ENCODE measurements at regions not wholly inside any gene's neighbourhood (a gene's known extent, or its start where the extent isn't known, plus 50 kb on each side); places are given as distances from the start of the nearest gene placed in this dataset.

DNA sequence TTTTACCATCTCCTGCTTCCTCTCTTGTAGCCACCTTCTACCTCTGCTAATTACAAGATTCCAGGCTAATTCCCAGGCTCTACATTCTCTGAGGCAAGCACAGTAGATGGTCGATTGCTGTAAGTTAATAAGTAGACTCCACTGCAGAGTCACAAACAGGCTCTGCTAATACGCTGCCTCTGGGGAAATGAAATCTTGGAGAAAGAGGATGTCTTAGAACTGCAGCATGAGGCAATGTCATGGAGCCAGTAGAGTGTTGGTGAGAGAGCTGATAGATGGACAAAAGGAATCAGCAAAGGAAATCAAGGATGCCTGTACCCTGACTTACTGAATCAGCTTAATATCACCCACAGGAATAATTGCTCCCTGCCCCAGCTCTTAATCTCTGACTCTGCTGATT is 1260.3 kb downstream of the XPNPEP1 start:
- no peaks in the 10 kb centered on the region for H3K9me3 Mint-ChIP-seq (ENCODE audit: unreplicated experiment)
- TF ChIP-seq, protein P1, sequence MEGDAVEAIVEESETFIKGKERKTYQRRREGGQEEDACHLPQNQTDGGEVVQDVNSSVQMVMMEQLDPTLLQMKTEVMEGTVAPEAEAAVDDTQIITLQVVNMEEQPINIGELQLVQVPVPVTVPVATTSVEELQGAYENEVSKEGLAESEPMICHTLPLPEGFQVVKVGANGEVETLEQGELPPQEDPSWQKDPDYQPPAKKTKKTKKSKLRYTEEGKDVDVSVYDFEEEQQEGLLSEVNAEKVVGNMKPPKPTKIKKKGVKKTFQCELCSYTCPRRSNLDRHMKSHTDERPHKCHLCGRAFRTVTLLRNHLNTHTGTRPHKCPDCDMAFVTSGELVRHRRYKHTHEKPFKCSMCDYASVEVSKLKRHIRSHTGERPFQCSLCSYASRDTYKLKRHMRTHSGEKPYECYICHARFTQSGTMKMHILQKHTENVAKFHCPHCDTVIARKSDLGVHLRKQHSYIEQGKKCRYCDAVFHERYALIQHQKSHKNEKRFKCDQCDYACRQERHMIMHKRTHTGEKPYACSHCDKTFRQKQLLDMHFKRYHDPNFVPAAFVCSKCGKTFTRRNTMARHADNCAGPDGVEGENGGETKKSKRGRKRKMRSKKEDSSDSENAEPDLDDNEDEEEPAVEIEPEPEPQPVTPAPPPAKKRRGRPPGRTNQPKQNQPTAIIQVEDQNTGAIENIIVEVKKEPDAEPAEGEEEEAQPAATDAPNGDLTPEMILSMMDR (IDR thresholded peaks at IDR 0.05; ENCODE audit: unreplicated experiment): no peak
- no peak overlapping the region for H3K27ac Mint-ChIP-seq (ENCODE audit: unreplicated experiment)
- no peaks in the 10 kb centered on the region for H3K4me1 Mint-ChIP-seq (ENCODE audit: unreplicated experiment)
- H3K36me3 Mint-ChIP-seq (ENCODE audit: low read depth, unreplicated experiment): no peaks in the 10 kb centered on the region
- H3K27me3 Mint-ChIP-seq (ENCODE audit: unreplicated experiment): no peaks in the 10 kb centered on the region
- no peak for DNase-seq (ENCODE audit: low spot score)
- H3K4me3 Mint-ChIP-seq (ENCODE audit: unreplicated experiment): no peak overlapping the region

DNA sequence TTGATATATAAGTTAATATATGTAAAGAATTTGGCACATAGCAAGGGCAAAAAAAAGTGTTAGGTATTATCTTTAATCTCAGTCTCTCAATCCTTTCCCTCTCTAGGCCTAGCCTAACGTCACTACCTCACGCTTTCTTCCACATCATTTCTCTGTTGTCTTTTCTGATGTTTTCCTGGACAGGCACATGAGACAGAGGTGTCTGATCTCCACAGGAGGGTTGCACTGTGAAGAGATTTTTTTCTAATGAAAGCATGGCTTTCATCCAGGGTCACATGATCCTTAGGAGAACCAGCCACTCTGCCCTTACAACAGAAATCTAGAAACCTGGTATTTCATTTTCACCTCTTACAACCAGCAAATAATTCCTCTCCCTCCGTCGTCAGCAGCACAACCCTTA is 1268.3 kb downstream of the XPNPEP1 start:
- Mint-ChIP-seq H3K4me1 (ENCODE audit: unreplicated experiment) (peaks cover 2% of the 10 kb centered on the region), H3K27me3 (ENCODE audit: unreplicated experiment) (no peaks in the 10 kb centered on the region), H3K9me3 (ENCODE audit: unreplicated experiment) (no peaks in the 10 kb centered on the region), H3K4me3 (ENCODE audit: unreplicated experiment) (no peak overlapping the region), H3K36me3 (ENCODE audit: low read depth, unreplicated experiment) (no peaks in the 10 kb centered on the region), H3K27ac (ENCODE audit: unreplicated experiment) (no peak overlapping the region)
- no peak for DNase-seq (ENCODE audit: low spot score)
- TF ChIP-seq, protein P1 (IDR thresholded peaks at IDR 0.05; ENCODE audit: unreplicated experiment): no peak

DNA sequence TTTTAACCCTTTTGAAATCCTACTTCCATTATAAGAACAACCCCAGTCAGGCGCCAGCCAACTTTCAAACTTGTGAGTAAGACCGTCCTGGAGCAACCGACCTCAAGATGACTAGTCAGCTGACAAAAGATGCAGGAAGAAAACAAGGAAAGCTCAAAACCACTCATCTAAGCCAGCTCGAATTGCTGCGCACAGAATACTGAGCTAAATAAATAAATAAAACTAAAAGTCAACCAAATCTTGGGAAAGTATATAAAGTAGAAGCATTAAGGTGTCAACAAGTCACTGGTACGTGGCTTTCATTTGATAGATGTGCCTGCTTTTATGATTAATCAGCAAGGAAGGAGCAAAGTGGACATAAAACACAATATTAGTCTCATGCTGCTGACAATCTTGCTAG is 1269.8 kb downstream of the XPNPEP1 start:
- Mint-ChIP-seq H3K36me3 (ENCODE audit: low read depth, unreplicated experiment) (no peaks in the 10 kb centered on the region), H3K4me3 (ENCODE audit: unreplicated experiment) (no peak overlapping the region), H3K27ac (ENCODE audit: unreplicated experiment) (no peak overlapping the region), H3K27me3 (ENCODE audit: unreplicated experiment) (no peaks in the 10 kb centered on the region), H3K9me3 (ENCODE audit: unreplicated experiment) (no peaks in the 10 kb centered on the region), H3K4me1 (ENCODE audit: unreplicated experiment) (peaks cover 2% of the 10 kb centered on the region)
- DNase-seq (ENCODE audit: low spot score): no peak
- TF ChIP-seq, protein P1 (IDR thresholded peaks at IDR 0.05; ENCODE audit: unreplicated experiment): no peak

DNA sequence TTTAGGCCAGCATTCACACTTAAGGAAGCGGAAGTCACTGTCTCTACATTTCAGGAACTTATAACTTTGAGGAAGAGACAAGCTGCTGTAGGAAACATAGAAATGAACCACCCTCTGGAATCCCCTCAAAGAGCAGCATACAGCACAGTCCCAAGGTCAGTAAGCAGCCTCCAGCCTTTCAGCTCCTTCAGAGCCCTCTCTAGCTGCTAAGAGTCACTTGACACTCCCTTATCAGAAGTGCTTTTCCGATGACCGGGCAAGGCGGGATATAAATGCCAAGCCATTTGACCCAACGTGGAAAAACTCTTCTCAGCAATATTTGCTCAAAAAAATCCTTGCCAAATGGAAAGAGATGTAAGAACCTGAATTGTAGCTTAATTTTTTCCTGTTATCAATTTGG is 1284.3 kb downstream of the XPNPEP1 start:
- no peaks in the 10 kb centered on the region for H3K36me3 Mint-ChIP-seq (ENCODE audit: low read depth, unreplicated experiment)
- no peak for DNase-seq (ENCODE audit: low spot score)
- TF ChIP-seq, protein P1 (IDR thresholded peaks at IDR 0.05; ENCODE audit: unreplicated experiment): no peak
- peaks cover 4% of the 10 kb centered on the region for H3K4me1 Mint-ChIP-seq (ENCODE audit: unreplicated experiment)
- H3K4me3 Mint-ChIP-seq (ENCODE audit: unreplicated experiment): no peak overlapping the region
- no peak overlapping the region for H3K27ac Mint-ChIP-seq (ENCODE audit: unreplicated experiment)
- H3K9me3 Mint-ChIP-seq (ENCODE audit: unreplicated experiment): no peaks in the 10 kb centered on the region
- no peaks in the 10 kb centered on the region for H3K27me3 Mint-ChIP-seq (ENCODE audit: unreplicated experiment)

DNA sequence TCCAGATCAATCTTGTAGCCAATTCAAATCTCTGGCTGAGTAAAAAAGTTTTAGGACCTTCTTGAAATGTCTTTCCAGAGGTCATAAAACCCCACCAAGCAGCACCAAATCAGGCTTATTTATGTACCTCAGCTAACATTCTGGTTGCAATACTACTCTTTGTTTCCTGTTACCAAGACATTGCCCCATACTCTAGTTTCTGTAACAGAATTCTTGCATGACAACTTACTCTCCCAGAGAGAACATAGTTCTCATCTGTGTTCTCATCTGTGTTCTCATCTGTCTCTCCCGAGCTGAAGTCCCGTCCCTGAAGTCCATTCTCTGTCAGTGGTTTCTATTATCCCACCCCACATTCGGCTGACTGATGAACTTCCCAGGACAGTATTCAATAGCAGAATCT is 1285.1 kb downstream of the XPNPEP1 start:
- no peaks in the 10 kb centered on the region for H3K9me3 Mint-ChIP-seq (ENCODE audit: unreplicated experiment)
- H3K4me1 Mint-ChIP-seq (ENCODE audit: unreplicated experiment): peaks cover 4% of the 10 kb centered on the region
- TF ChIP-seq, protein P1 (IDR thresholded peaks at IDR 0.05; ENCODE audit: unreplicated experiment): no peak
- DNase-seq (ENCODE audit: low spot score): no peak
- H3K27me3 Mint-ChIP-seq (ENCODE audit: unreplicated experiment): no peaks in the 10 kb centered on the region
- H3K27ac Mint-ChIP-seq (ENCODE audit: unreplicated experiment): no peak overlapping the region
- no peak overlapping the region for H3K4me3 Mint-ChIP-seq (ENCODE audit: unreplicated experiment)
- no peaks in the 10 kb centered on the region for H3K36me3 Mint-ChIP-seq (ENCODE audit: low read depth, unreplicated experiment)

Data from endothelial cell (in vitro differentiated cells).